Aorta (tissue), 5 donors: ENCODE measurements at regions not wholly inside any gene's neighbourhood (a gene's known extent, or its start where the extent isn't known, plus 50 kb on each side); places are given as distances from the start of the nearest gene placed in this dataset.

Source experiments
- ATAC-seq: fragments of 200-7000 bp; cut with Tn5 transposase; one replicate; pipeline ENCODE4 v1.9.1; 2022; ENCODE audit warnings: moderate library complexity; ENCODE audit not compliant: low FRiP score
- DNase-seq, 2 donors: peaks; one replicate each; pipeline ENCODE4 v3.0.0-alpha.2; 2020
- H3K27ac ChIP-seq, 2 donors: one replicate each; pipeline ENCODE4 v1.5.1; 2013; ENCODE audit warnings: low read length in 2 of 2, mild to moderate bottlenecking in 2 of 2, moderate library complexity in 2 of 2, control low read depth in 1 of 2, inconsistent platforms in 1 of 2, low read depth in 1 of 2
- H3K27me3 ChIP-seq, 2 donors: one replicate each; pipeline ENCODE4 v1.6.1; 2013; ENCODE audit warnings: control low read depth in 1 of 2, low read length in 1 of 2, mild to moderate bottlenecking in 1 of 2, moderate library complexity in 1 of 2; ENCODE audit not compliant: insufficient read depth in 2 of 2, control insufficient read depth in 1 of 2
- H3K36me3 ChIP-seq, 2 donors: one replicate each; pipeline ENCODE4 v1.6.1; 2013; ENCODE audit warnings: control low read depth in 1 of 2, low read length in 1 of 2, mild to moderate bottlenecking in 1 of 2; ENCODE audit not compliant: insufficient read depth in 2 of 2, control insufficient read depth in 1 of 2
- H3K4me1 ChIP-seq, 2 donors: one replicate each; pipeline ENCODE4 v1.6.1; 2013; ENCODE audit warnings: low read length in 2 of 2, control low read depth in 1 of 2, mild to moderate bottlenecking in 1 of 2, moderate library complexity in 1 of 2; ENCODE audit not compliant: insufficient read depth in 2 of 2, control insufficient read depth in 1 of 2
- H3K4me3 ChIP-seq, 2 donors: one replicate each; pipeline ENCODE4 v1.5.1; 2013; ENCODE audit warnings: low read length in 2 of 2, control low read depth in 1 of 2, mild to moderate bottlenecking in 1 of 2
- H3K9me3 ChIP-seq: one replicate; pipeline ENCODE4 v1.6.1; 2013; ENCODE audit warnings: mild to moderate bottlenecking, low read length; ENCODE audit not compliant: control insufficient read depth
- WGBS, 2 donors: extraction: QIAGEN DNeasy Blood & Tissue Kit; methylation state at CpG; one replicate each; pipeline ENCODE4 v1.1.7; 2013; 5-methylcytosine and 5-hydroxymethylcytosine counted together
- intact Hi-C, 2 donors: fragments of 100-400 bp; cut with DNase I; formaldehyde crosslinking; loops; one replicate each; pipeline versions ENCODE4 v1.14.2 to v1.15.0; 2022
- donor health status: healthy with polysubstance abuse.
- donor health status: Bipolar disorder and iron deficiency.
- donor health status: DM: no; HTN: no; CAD: no.
- donor health status: DM: no; HTN: no; CAD: no.
- donor health status: DM: yes; HTN: yes; CAD: no.

DNA sequence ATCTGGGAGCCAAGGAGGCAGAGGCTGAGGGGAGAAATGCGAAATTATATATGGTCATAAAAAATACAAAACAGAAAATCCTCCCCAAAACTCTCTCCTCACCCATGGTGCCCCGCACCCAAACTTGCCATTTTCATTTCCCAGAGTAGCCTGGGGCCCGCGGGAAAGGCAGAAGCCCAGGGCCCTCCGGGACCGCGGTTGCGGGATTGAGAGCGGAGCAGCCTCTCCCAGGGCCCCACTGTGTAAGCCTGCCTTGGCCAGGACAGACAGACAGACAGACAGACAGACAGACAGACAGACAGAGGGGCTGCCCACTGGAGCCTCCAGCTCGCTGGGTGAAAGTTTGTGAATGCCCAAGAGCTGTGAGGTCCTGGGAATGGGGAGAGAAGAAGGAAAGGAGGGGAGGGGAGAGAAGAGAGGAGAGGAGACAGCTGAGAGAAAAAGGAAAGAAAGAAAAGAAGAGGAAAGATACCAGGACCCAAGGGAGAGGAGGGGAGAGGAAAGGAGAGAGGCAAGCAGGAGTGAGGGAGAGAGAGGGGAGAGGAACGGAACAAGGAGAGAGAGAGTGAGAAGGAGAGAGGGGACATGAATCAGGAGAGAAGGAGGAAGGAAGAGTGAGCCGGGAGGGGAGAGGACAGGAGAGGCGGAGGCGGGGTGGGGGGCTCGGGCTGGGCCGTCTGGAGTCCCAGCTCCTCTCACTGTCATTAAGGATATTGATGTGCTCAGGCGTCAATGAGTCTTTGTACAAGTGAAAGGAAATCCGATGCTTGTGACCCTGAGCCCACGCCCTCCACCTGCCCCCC, 69.3 kb upstream of the CASZ1 start:
- no peaks in the 10 kb centered on the region for H3K9me3 ChIP-seq
- no peaks in the 10 kb centered on the region for H3K4me1 ChIP-seq
- WGBS, 2 donors: 83 to 85% methylated on average over 18 to 19 of the region's 19 CpGs
- H3K36me3 ChIP-seq: no peaks in the 10 kb centered on the region
- peak; percentile 26 to 51 for DNase-seq
- H3K27me3 ChIP-seq: no peaks in the 10 kb centered on the region
- intact Hi-C loops: loop anchor here (2.0 to 5.0 kb wide), 3 partner anchors 358 to 435 kb away; partner anchors contain the start of gene CENPS (in 1 of the 2)
- no peak for ATAC-seq
- H3K4me3 ChIP-seq: no peak overlapping the region
- no peak overlapping the region for H3K27ac ChIP-seq

DNA sequence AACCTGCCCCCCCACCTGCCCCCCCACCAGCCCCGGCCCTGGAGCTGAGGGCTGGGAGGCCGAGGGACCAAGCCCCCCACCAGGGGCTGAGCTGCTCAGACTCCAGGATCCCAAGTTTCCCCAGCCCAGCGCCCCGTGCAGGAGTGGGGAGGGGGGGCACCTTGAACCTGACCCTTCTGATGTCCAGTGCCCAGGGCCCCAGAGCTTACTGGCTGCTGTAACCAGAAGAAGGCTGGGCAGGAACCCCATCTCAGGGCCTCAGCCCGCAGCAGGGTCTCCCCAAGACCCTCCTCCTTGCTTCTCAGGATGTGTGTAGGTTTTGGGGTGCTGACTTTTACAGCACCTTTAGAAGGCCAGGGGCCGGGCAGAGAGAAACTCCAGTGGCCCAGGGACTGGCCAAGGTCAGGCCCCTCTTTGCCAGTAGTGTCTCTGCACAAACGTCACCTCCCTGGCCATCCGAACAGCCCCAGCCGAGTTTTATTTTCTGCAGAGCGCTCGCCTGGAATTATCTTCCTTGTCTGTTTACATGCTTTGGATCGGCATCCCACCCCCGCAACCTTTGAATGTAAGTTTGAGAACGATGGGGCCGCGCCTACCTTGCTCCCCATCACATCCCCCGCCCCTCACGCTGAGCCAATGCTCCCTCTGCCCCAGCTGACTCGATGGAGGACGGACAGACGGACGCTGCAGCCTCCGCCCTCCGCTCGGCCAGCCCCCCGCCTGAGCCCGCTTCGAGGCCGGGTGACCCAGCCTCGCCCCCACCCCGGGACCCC, 70.1 kb upstream of the CASZ1 start:
- Histone ChIP-seq H3K4me1 (no peaks in the 10 kb centered on the region), H3K9me3 (no peaks in the 10 kb centered on the region), H3K36me3 (no peaks in the 10 kb centered on the region), H3K4me3 (peak overlapping the region in 1 of 2 donors; percentile 31), H3K27ac (no peak overlapping the region), H3K27me3 (no peaks in the 10 kb centered on the region)
- WGBS, 2 donors: 15 to 17% methylated on average over 30 to 31 of the region's 31 CpGs
- intact Hi-C loops: loop anchor here (2.0 to 5.0 kb wide), 3 partner anchors 359 to 436 kb away; partner anchors contain the start of gene CENPS (in 1 of the 2)
- ATAC-seq: no peak
- peak; percentile 21 to 70 for DNase-seq

DNA sequence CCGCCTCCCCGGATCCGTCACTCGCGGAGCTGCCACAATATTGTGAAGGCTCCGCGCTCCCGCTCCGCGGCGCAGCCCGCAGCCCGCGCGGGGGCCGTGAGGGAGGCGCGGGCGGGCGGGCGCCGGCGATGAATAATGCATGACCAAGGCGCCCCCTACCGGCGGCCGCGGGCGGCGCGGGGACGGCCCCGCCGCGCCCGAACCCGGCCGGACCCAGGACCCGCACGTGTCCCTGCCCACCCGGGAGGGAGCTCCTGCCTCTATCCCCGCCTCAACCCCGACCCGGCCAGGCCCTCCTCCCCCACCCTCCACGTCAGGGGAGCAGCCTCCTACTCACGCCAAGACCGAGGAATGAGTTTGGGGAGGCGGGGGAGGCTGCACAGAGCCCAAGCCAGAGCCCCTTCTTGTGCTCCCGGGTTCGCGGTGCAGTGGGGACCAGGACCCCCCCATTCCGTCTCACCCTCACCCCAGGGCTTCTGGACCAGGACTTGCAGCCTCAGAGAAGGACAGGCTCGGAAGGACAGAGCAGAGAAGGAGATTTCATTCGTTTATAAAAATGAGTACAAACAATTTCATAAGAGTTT, 70.8 kb upstream of the CASZ1 start:
- Histone ChIP-seq H3K4me1 (no peaks in the 10 kb centered on the region), H3K4me3 (peak overlapping the region; percentile 15 to 31), H3K27me3 (no peaks in the 10 kb centered on the region), H3K9me3 (no peaks in the 10 kb centered on the region), H3K36me3 (no peaks in the 10 kb centered on the region), H3K27ac (no peak overlapping the region)
- intact Hi-C loops: loop anchor here (2.0 to 5.0 kb wide), 3 partner anchors 360 to 436 kb away; partner anchors contain the start of gene CENPS (in 1 of the 2)
- peak; percentile 76 for ATAC-seq
- DNase-seq: peak; percentile 60 to 91
- WGBS, 2 donors: 1 to 2% methylated on average over 37 to 54 of the region's 54 CpGs

DNA sequence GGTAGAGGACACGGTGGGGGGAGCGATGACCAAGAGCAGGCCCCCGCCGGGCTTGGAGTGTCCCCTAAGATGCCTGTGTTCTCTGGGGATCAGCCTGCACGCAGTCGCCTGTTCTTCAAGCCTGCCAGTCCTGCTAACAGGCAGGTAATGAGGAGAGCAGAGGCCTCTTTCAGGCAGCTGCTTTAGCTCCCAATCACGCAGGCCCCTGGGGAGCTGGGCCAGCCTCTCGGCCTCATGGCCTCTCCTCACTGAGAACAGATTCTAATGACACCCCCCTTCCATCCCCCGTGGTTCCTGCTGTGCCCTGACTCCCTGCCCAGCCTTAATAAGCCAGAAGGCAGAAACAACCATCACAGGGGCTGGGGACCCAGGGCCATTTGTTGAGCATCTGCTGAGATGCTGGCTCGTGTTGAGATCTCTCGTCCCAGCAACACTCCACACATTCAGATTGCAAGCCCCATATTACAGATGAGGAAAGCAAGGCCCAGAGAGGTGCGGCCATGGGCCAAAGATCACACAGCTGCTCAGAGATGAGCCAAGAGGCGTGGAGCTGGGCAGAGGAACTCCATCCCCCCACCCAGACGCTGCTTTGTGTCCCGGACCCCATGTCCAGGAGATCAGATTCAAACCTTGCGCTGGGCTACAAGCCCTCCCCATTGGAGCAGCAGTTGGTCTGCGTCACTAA, 71.6 kb upstream of the CASZ1 start:
- DNase-seq (peak; percentile 36 to 53), ATAC-seq (no peak)
- H3K27ac ChIP-seq: no peak overlapping the region
- intact Hi-C loops: loop anchor here (2.0 to 5.0 kb wide), 3 partner anchors 361 to 437 kb away; partner anchors contain the start of gene CENPS (in 1 of the 2)
- WGBS, 2 donors: 71 to 75% methylated on average over 17 of the region's 17 CpGs
- no peaks in the 10 kb centered on the region for H3K9me3 ChIP-seq
- H3K27me3 ChIP-seq: no peaks in the 10 kb centered on the region
- H3K36me3 ChIP-seq: no peaks in the 10 kb centered on the region
- no peaks in the 10 kb centered on the region for H3K4me1 ChIP-seq
- H3K4me3 ChIP-seq: no peak overlapping the region

DNA sequence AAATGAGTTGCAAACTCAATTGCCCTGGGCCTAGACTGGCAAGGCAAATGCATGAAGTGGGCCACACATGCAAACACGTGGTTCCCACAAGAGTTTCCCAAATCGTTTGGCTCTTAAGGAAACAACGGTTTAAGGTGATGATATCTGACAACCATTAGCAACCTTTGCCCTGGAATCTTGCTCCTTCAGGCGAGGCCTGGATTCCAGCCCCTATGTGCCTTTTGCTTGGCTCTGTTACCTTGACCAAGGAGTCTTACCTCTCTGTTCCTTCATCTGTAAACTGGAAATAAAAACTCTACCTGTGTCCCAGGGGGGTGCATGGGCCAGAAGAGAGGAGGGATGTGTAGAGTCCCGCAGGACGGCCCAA, 72.1 kb upstream of the CASZ1 start:
- no peaks in the 10 kb centered on the region for H3K36me3 ChIP-seq
- H3K9me3 ChIP-seq: no peaks in the 10 kb centered on the region
- no peaks in the 10 kb centered on the region for H3K27me3 ChIP-seq
- H3K4me1 ChIP-seq: no peaks in the 10 kb centered on the region
- WGBS, 2 donors: 82 to 83% methylated on average over 6 of the region's 6 CpGs
- ATAC-seq (no peak), DNase-seq (peak in 1 of 2 donors; percentile 31)
- no peak overlapping the region for H3K4me3 ChIP-seq
- no peak overlapping the region for H3K27ac ChIP-seq
- intact Hi-C loops: loop anchor here in 1 of 2 donors (5.0 kb wide), 1 partner anchor 361 kb away; no protein-coding TSS in a partner anchor

DNA sequence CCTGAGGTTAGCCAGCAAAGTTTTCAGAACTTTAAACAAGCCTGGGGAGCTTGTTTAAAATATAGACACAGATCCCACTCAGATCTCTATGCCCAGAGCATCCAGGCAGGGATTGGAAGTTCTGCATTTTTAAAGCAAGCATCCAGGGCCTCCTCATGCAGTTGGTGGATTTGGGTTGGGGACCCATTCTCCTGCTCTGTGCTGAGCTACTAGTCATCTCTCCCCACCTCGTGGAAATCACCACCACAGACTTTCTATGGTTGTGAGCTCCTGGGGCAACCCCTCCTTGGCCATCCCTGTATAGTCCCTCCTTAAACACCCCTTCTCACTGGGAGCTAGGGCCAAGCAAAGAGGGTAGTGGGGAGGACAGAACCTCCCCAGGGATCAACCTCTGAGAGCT, 73.5 kb upstream of the CASZ1 start:
- WGBS, 2 donors: 29 to 48% methylated on average over 1 of the region's 1 CpG
- no peaks in the 10 kb centered on the region for H3K27me3 ChIP-seq
- H3K4me1 ChIP-seq: no peaks in the 10 kb centered on the region
- no peaks in the 10 kb centered on the region for H3K9me3 ChIP-seq
- H3K36me3 ChIP-seq: no peaks in the 10 kb centered on the region
- H3K4me3 ChIP-seq: no peak overlapping the region
- ATAC-seq: no peak
- intact Hi-C loops: loop anchor here in 1 of 2 donors (5.0 kb wide), 1 partner anchor 363 kb away; no protein-coding TSS in a partner anchor
- DNase-seq: peak in 1 of 2 donors; percentile 6
- no peak overlapping the region for H3K27ac ChIP-seq

DNA sequence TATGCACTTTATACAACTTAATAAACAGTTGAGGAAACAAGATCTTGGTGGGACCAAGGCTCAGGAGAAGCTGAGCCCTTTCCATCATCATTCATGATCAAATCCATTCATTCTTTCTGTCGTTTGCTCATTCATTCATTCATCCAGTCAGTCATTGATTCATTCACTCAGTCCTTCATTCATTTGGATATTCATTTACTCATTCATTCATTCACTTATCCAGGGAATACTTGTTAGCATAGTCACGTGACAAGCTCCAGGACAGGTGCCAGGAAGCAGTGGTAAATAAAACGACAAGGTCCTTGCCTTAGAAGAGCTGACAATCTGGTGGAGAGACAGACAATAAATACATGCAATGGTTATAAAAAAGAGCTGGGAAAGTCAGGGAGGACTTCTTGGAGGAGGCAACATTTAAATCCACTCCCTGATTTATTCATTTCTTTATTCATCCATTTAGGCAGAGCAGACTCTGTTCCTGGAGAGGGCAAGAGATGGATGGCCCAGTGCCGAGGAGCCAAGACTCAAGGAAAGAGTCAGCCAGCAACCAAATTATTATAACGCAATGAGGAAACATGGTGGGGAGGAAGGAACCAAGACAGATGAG, 74.1 kb upstream of the CASZ1 start:
- ATAC-seq (no peak), DNase-seq (no peak)
- WGBS, 2 donors: 63 to 67% methylated on average over 5 of the region's 5 CpGs
- no peaks in the 10 kb centered on the region for H3K9me3 ChIP-seq
- H3K4me1 ChIP-seq: no peaks in the 10 kb centered on the region
- H3K27me3 ChIP-seq: no peaks in the 10 kb centered on the region
- intact Hi-C loops: no loop called here
- H3K36me3 ChIP-seq: no peaks in the 10 kb centered on the region
- no peak overlapping the region for H3K4me3 ChIP-seq
- no peak overlapping the region for H3K27ac ChIP-seq

DNA sequence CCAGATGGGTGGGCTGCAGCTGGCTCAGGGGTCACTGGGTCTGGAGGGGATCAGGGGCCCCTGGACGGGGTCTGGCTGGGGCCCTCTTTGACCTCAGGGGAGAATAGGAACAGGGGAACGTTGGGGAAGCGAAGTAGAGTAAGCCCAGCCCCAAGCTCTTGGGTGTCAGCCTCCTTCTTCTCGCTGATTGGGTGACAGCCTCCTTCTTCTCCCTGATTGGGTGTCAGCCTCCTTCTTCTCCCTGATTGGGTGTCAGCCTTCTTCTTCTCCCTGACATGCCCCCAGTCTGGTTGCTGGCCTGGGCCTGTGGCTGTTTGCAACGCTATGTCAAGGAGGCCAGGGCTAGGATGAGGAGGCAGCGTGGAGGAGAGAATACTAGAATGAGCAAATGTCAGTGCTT, 76.7 kb upstream of the CASZ1 start:
- no peak for ATAC-seq
- intact Hi-C loops: no loop called here

More for the DNA sequence above, 76.7 kb upstream of the CASZ1 start:
- no peaks in the 10 kb centered on the region for H3K27me3 ChIP-seq
- H3K27ac ChIP-seq: no peak overlapping the region
- no peaks in the 10 kb centered on the region for H3K4me1 ChIP-seq
- no peak overlapping the region for H3K4me3 ChIP-seq
- WGBS, 2 donors: 72 to 82% methylated on average over 6 of the region's 6 CpGs
- H3K9me3 ChIP-seq: no peaks in the 10 kb centered on the region
- no peaks in the 10 kb centered on the region for H3K36me3 ChIP-seq
- peak in 1 of 2 donors; percentile 19 for DNase-seq
